OCI-LY3 (cell line): ENCODE measurements at regions not wholly inside any gene's neighbourhood (a gene's known extent, or its start where the extent isn't known, plus 50 kb on each side); places are given as distances from the start of the nearest gene placed in this dataset.
"Not testable (repeated sequence)": the region's sequence is repeated elsewhere in the genome, so short reads cannot be mapped to it uniquely, and the experiment has no call there.

Experiments
- H2AFZ ChIP-seq: fragments of 200-600, 300-600 bp; shearing (Covaris generic); 2 replicates; pipeline ENCODE4 v1.6.0; 2014; ENCODE audit warnings: antibody characterized with exemption, low read depth, low read length
- H3K27ac ChIP-seq: fragments of 200-600, 300-600 bp; sonication (generic); 2 replicates; pipeline ENCODE4 v1.5.1; 2014; ENCODE audit warnings: mild to moderate bottlenecking, low read length, moderate library complexity, mixed read lengths
- H3K27me3 ChIP-seq: fragments of 200-600, 300-600 bp; sonication (generic); 2 replicates; pipeline ENCODE4 v1.6.1; 2014; ENCODE audit warnings: low read depth, low read length, mixed read lengths
- H3K36me3 ChIP-seq: fragments of 200-600, 300-600 bp; sonication (generic); replicated peaks from 2 replicates; pipeline ENCODE3; 2014; ENCODE audit warnings: low read depth, low read length, mixed read lengths
- H3K4me1 ChIP-seq: fragments of 300-600, 200-600 bp; sonication (generic); 2 replicates; pipeline ENCODE4 v1.6.1; 2014; ENCODE audit warnings: low read length, mixed read lengths
- H3K4me2 ChIP-seq: fragments of 200-600, 300-600 bp; sonication (generic); 2 replicates; pipeline ENCODE4 v1.6.1; 2014; ENCODE audit warnings: low read length, mixed read lengths
- H3K4me3 ChIP-seq: fragments of 300-600, 200-600 bp; sonication (generic); 2 replicates; pipeline ENCODE4 v1.5.1; 2014; ENCODE audit warnings: antibody characterized with exemption, mild to moderate bottlenecking, low read length, moderate library complexity
- H3K79me2 ChIP-seq: fragments of 300-600, 200-600 bp; shearing (Covaris generic); 2 replicates; pipeline ENCODE4 v1.6.1; 2014; ENCODE audit warnings: mild to moderate bottlenecking, low read length, mixed read lengths
- H3K9ac ChIP-seq: fragments of 300-600, 200-600 bp; shearing (Covaris generic); 2 replicates; pipeline ENCODE4 v1.6.0; 2014; ENCODE audit warnings: mild to moderate bottlenecking, low read length, moderate library complexity
- H3K9me3 ChIP-seq: fragments of 200-600, 300-600 bp; shearing (Covaris generic); 2 replicates; pipeline ENCODE4 v1.6.1; 2014; ENCODE audit warnings: low read length, mixed read lengths; ENCODE audit not compliant: insufficient read depth
- H4K20me1 ChIP-seq: fragments of 200-600, 300-600 bp; sonication (generic); 2 replicates; pipeline ENCODE4 v1.6.1; 2016; ENCODE audit warnings: low read length, mixed read lengths; ENCODE audit not compliant: insufficient read depth
- CTCF ChIP-seq: fragments of 200-600, 300-600 bp; sonication (generic); IDR thresholded peaks from 2 replicates; pipeline ENCODE4 v1.5.1; 2014; ENCODE audit warnings: antibody characterized with exemption, low read length, low read depth
- EZH2phosphoT487 ChIP-seq: fragments of 200-600 bp; shearing (Covaris generic); IDR thresholded peaks from 2 replicates; pipeline ENCODE4 v1.6.1; 2018; ENCODE audit warnings: antibody characterized with exemption, mixed run types, low read depth

GRCh38 chr4:187679450-187679849 is 316.1 kb upstream of the ZFP42 start:
- Histone ChIP-seq H3K36me3 (no peaks in the 10 kb centered on the region), H3K27ac (no peak overlapping the region), H4K20me1 (no peaks in the 10 kb centered on the region), H3K4me3 (no peak overlapping the region), H3K4me2 (no peak overlapping the region), H3K27me3 (no peaks in the 10 kb centered on the region), H3K79me2 (no peaks in the 10 kb centered on the region), H3K9ac (no peak overlapping the region), H3K4me1 (no peaks in the 10 kb centered on the region), H2AFZ (no peak overlapping the region), H3K9me3 (no peaks in the 10 kb centered on the region)
- no peak for TF ChIP-seq EZH2phosphoT487

- no peaks in the 10 kb centered on the region for H4K20me1 ChIP-seq
- H3K9ac ChIP-seq = no peak overlapping the region
- no peak overlapping the region for H3K4me2 ChIP-seq
- H3K27ac ChIP-seq = no peak overlapping the region
- no peaks in the 10 kb centered on the region for H3K36me3 ChIP-seq
- no peak overlapping the region for H3K4me3 ChIP-seq
- H3K4me1 ChIP-seq = no peaks in the 10 kb centered on the region
- H3K79me2 ChIP-seq = no peaks in the 10 kb centered on the region
- no peaks in the 10 kb centered on the region for H3K27me3 ChIP-seq
- no peak overlapping the region for H2AFZ ChIP-seq
- H3K9me3 ChIP-seq = no peaks in the 10 kb centered on the region
- TF ChIP-seq CTCF (no peak), EZH2phosphoT487 (no peak)
Measured at GRCh38 chr4:187685247-187685646, 310.3 kb upstream of the ZFP42 start.

DNA sequence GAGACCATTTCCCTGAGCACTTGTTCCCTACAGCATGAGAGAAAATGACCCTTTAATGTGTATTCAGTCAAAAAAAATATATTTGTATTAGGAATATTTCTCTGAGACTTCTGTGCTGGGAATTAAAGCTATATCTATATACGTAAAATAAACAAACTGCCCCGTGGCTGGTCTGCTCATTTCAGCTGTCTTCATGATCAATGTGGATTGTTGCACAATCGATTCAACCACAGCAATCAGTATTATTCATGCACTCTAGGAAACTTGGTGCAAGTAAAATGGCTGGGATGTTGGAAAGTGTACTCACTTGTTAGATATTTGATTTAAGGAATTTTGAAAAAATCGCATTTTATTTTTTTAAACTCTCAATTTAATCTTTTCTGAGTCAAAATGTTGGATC is 307.9 kb upstream of the ZFP42 start:
- Histone ChIP-seq H3K4me1 (no peaks in the 10 kb centered on the region), H2AFZ (no peak overlapping the region), H3K4me3 (no peak overlapping the region), H4K20me1 (no peaks in the 10 kb centered on the region), H3K27ac (no peak overlapping the region), H3K9ac (no peak overlapping the region), H3K9me3 (no peaks in the 10 kb centered on the region), H3K36me3 (no peaks in the 10 kb centered on the region), H3K27me3 (no peaks in the 10 kb centered on the region), H3K79me2 (no peaks in the 10 kb centered on the region), H3K4me2 (no peak overlapping the region)
- TF ChIP-seq CTCF (no peak), EZH2phosphoT487 (no peak)

- Histone ChIP-seq H3K9ac (no peak overlapping the region), H3K27ac (no peak overlapping the region), H3K36me3 (no peaks in the 10 kb centered on the region), H3K9me3 (no peaks in the 10 kb centered on the region), H3K4me3 (no peak overlapping the region), H4K20me1 (no peaks in the 10 kb centered on the region), H3K79me2 (no peaks in the 10 kb centered on the region), H2AFZ (no peak overlapping the region), H3K27me3 (no peaks in the 10 kb centered on the region), H3K4me2 (no peak overlapping the region), H3K4me1 (no peaks in the 10 kb centered on the region)
- TF ChIP-seq EZH2phosphoT487 (no peak), CTCF (no peak)
Measured at GRCh38 chr4:187692626-187693025, 302.9 kb upstream of the ZFP42 start.

GRCh38 chr4:187695531-187695930 is 300.0 kb upstream of the ZFP42 start:
- not testable (repeated sequence) for H3K9ac ChIP-seq, H3K9me3 ChIP-seq, H2AFZ ChIP-seq, H3K27ac ChIP-seq, H3K4me2 ChIP-seq, H3K79me2 ChIP-seq, H4K20me1 ChIP-seq, H3K27me3 ChIP-seq, H3K4me1 ChIP-seq, H3K36me3 ChIP-seq, H3K4me3 ChIP-seq
